Aorta (tissue), 5 donors: ENCODE measurements at regions not wholly inside any gene's neighbourhood (a gene's known extent, or its start where the extent isn't known, plus 50 kb on each side); places are given as distances from the start of the nearest gene placed in this dataset.

Experiments used
- ATAC-seq: fragments of 200-7000 bp; cut with Tn5 transposase; one replicate; pipeline ENCODE4 v1.9.1; 2022; ENCODE audit warnings: moderate library complexity; ENCODE audit not compliant: low FRiP score
- DNase-seq, 2 donors: peaks; one replicate each; pipeline ENCODE4 v3.0.0-alpha.2; 2020
- H3K27ac ChIP-seq, 2 donors: one replicate each; pipeline ENCODE4 v1.5.1; 2013; ENCODE audit warnings: low read length in 2 of 2, mild to moderate bottlenecking in 2 of 2, moderate library complexity in 2 of 2, control low read depth in 1 of 2, inconsistent platforms in 1 of 2, low read depth in 1 of 2
- H3K27me3 ChIP-seq, 2 donors: one replicate each; pipeline ENCODE4 v1.6.1; 2013; ENCODE audit warnings: control low read depth in 1 of 2, low read length in 1 of 2, mild to moderate bottlenecking in 1 of 2, moderate library complexity in 1 of 2; ENCODE audit not compliant: insufficient read depth in 2 of 2, control insufficient read depth in 1 of 2
- H3K36me3 ChIP-seq, 2 donors: one replicate each; pipeline ENCODE4 v1.6.1; 2013; ENCODE audit warnings: control low read depth in 1 of 2, low read length in 1 of 2, mild to moderate bottlenecking in 1 of 2; ENCODE audit not compliant: insufficient read depth in 2 of 2, control insufficient read depth in 1 of 2
- H3K4me1 ChIP-seq, 2 donors: one replicate each; pipeline ENCODE4 v1.6.1; 2013; ENCODE audit warnings: low read length in 2 of 2, control low read depth in 1 of 2, mild to moderate bottlenecking in 1 of 2, moderate library complexity in 1 of 2; ENCODE audit not compliant: insufficient read depth in 2 of 2, control insufficient read depth in 1 of 2
- H3K4me3 ChIP-seq, 2 donors: one replicate each; pipeline ENCODE4 v1.5.1; 2013; ENCODE audit warnings: low read length in 2 of 2, control low read depth in 1 of 2, mild to moderate bottlenecking in 1 of 2
- H3K9me3 ChIP-seq: one replicate; pipeline ENCODE4 v1.6.1; 2013; ENCODE audit warnings: mild to moderate bottlenecking, low read length; ENCODE audit not compliant: control insufficient read depth
- WGBS, 2 donors: extraction: QIAGEN DNeasy Blood & Tissue Kit; methylation state at CpG; one replicate each; pipeline ENCODE4 v1.1.7; 2013; 5-methylcytosine and 5-hydroxymethylcytosine counted together
- intact Hi-C, 2 donors: fragments of 100-400 bp; cut with DNase I; formaldehyde crosslinking; loops; one replicate each; pipeline versions ENCODE4 v1.14.2 to v1.15.0; 2022
- donor health status: healthy with polysubstance abuse.
- donor health status: Bipolar disorder and iron deficiency.
- donor health status: DM: no; HTN: no; CAD: no.
- donor health status: DM: no; HTN: no; CAD: no.
- donor health status: DM: yes; HTN: yes; CAD: no.

GRCh38 chr12:18139989-18140596 is 50.1 kb upstream of the RERGL start:
- Histone ChIP-seq H3K4me1 (no peaks in the 10 kb centered on the region), H3K27me3 (no peaks in the 10 kb centered on the region), H3K27ac (no peak overlapping the region), H3K36me3 (no peaks in the 10 kb centered on the region), H3K9me3 (no peaks in the 10 kb centered on the region), H3K4me3 (no peak overlapping the region)
- WGBS, 2 donors = 2 to 8% methylated on average over 1 of the region's 1 CpG
- intact Hi-C loops = no loop called here
- ATAC-seq (no peak), DNase-seq (no peak)
